ENCODE measurements at regions not wholly inside any gene's neighbourhood (a gene's known extent, or its start where the extent isn't known, plus 50 kb on each side); places are given as distances from the start of the nearest gene placed in this dataset.

- TF ChIP-seq GLIS3 (CRISPR knock-in tag; IDR thresholded peaks at IDR 0.05), result no peak
- no peak for TF ChIP-seq CREB5 (CRISPR knock-in tag; IDR thresholded peaks at IDR 0.05; ENCODE audit: low read depth)
- no peak for TF ChIP-seq TOX (CRISPR knock-in tag; IDR thresholded peaks at IDR 0.05; ENCODE audit: borderline replicate concordance)
- no peak for TF ChIP-seq ARNTL (CRISPR knock-in tag; IDR thresholded peaks at IDR 0.05; ENCODE audit: borderline replicate concordance, low read depth)
- no peak for TF ChIP-seq BACH2 (CRISPR knock-in tag; IDR thresholded peaks at IDR 0.05; ENCODE audit: borderline replicate concordance)
- TF ChIP-seq ISL1 (CRISPR knock-in tag; IDR thresholded peaks at IDR 0.05), result no peak
- TF ChIP-seq ZFP3 (CRISPR knock-in tag; IDR thresholded peaks at IDR 0.05), result no peak
- TF ChIP-seq PATZ1 (CRISPR knock-in tag; IDR thresholded peaks at IDR 0.05; ENCODE audit: borderline replicate concordance), result no peak
- TF ChIP-seq POU6F1 (CRISPR knock-in tag; IDR thresholded peaks at IDR 0.05; ENCODE audit: borderline replicate concordance, low read depth), result no peak
- no peak for TF ChIP-seq RARB (CRISPR knock-in tag; IDR thresholded peaks at IDR 0.05)
- no peak for TF ChIP-seq OSR1 (CRISPR knock-in tag; IDR thresholded peaks at IDR 0.05)
- no peak for TF ChIP-seq ZC3H10 (CRISPR knock-in tag; IDR thresholded peaks at IDR 0.05)
- no peak for TF ChIP-seq ZNF70 (CRISPR knock-in tag; IDR thresholded peaks at IDR 0.05)
- no peak for TF ChIP-seq ZFP30 (CRISPR knock-in tag; IDR thresholded peaks at IDR 0.05)
Observed at GRCh38 chr13:50280441-50280937, 265.2 kb downstream of the KCNRG start.

All from SK-N-SH treated with all-trans-retinoic acid at 6 μM for 48 hours (cell line).